Hematopoietic multipotent progenitor cell treated with erythropoietin and hydrocortisone succinate and interleukin-3 and kit ligand, for 17 days (in vitro differentiated cells): ENCODE measurements at regions not wholly inside any gene's neighbourhood (a gene's known extent, or its start where the extent isn't known, plus 50 kb on each side); places are given as distances from the start of the nearest gene placed in this dataset.
"Not testable (repeated sequence)": the region's sequence is repeated elsewhere in the genome, so short reads cannot be mapped to it uniquely, and the experiment has no call there.

Experiments used
- DNase-seq: peaks from one replicate; pipeline ENCODE4 v3.0.0-alpha.2; 2015; ENCODE audit warnings: low spot score

DNA sequence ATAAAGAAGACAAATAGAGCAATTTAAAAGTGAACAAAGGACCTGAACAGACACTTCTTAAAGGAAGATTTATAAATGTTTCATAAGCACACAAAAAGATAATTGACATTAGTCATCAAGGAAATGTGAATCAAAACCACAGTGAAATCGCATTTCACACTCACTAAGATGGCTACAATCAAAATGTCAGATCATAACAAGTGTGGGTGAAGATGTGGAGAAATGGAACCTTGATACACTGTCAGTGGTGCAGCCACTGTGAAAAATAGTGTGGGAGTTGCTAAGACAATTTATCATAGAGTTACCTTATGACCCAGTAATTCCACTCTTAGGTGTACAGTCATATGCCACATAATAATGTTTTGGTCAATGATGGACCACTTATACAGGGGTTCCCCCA, 54.5 kb upstream of the HTR4 start:
- DNase-seq = no peak

DNA sequence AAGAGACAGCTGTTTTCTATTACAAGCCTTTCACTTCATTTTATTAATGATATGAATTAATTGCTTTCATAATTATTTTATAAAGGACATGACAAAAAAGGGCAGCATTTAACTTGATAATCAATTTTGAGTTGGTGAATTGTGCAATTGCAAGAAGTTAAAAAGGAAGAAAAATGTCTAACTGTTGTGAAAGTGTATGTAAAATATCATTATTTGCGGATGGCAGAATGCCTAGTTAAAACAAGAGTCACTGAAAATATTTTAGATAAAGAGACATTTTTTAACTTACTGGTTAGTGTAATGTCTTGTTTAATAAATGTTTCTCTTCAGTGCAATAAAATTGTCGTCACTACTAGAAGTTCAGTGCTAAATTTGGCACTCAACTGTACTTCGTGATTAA, 57.6 kb upstream of the HTR4 start:
- no peak for DNase-seq

DNA sequence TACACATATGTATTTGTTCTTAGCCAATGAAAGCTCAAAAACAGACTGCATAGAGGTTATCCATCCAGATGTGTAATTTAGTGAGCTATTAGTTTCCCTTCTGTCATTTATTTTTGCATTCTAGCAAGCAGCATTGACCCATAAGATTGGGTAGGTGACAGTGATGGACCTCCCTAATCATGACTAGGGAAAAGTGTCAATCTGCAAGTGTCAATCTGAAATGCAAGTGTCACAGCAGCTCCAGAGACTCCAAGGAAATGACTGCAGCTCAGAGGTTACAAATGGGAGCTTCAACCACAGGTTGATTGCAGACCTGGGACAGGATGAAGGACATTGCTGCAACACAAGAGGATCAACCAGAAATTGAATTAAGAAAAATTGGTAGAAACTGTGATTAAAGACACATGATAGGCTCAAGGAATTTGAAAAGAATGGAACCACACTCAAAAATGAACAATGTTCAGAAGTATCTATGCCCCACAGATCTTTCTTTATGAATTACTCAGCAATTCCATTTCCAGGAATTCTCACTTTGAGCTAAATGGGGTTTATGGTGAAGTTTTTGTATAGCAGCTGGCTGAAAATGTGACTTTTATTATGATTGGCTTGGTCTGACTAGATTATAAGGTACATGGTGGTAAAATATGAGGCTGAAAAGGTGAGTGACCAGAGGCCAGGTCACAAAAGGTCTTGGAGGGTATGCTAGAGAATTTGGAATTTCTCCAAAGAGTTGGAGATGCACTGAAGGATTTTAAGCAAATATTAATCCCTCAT, 59.6 kb upstream of the HTR4 start:
- no peak for DNase-seq

DNA sequence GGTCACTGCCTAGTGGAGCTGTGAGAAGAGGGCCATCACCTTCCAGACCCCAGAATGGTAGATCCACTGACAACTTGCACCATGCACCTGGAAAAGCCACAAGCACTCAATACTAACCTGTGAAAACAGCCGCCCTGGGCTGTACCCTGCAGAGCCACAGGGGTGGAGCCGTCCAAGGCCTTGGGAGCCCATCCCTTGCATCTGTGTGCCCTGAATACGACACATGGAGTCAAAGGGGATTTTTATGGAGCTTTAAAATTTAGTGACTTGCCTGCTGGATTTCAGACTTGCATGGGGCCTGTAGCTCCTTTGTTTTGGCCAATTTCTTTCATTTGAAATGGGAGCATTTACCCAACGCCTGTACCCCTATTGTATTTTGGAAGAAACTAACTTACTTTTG, 62.4 kb upstream of the HTR4 start:
- no peak for DNase-seq

DNA sequence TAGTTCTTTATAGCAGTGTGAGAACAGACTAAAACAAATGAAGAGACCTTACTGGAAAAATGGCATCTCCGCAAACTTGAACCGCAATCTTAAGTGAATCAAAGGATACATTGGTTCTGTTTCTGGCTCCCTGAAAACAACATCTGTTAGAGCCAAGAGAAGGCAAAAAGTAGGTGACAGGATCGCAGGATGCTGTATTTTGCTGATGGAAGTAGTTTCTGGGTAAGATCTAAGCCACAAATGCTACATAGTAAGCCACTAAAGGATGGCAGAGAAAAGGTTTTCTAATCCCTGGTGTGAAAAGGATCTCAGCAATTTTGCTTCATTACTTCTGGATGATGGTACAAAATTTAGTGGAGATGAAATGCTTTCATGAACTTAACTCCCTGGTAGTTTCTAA, 63.3 kb upstream of the HTR4 start:
- DNase-seq = no peak

DNA sequence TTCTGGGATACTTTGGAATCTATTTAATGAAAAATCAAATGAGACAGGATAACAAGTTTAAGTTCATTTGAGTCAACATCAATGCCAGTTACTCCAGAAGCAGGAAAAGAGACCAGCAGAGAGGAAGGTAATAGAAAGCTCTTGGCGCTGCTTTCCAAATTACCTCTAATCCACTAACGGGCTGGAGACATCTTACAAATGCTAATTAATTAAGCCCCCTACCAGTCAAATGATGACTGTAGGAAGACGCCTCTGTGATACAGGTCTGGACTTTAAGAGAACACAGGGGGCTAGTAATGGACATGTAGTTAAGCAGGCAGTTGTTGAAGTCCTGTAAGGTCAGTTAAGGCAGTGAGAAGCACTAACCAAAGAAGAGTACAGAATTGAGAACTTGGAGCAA, 65.3 kb upstream of the HTR4 start:
- DNase-seq = no peak

DNA sequence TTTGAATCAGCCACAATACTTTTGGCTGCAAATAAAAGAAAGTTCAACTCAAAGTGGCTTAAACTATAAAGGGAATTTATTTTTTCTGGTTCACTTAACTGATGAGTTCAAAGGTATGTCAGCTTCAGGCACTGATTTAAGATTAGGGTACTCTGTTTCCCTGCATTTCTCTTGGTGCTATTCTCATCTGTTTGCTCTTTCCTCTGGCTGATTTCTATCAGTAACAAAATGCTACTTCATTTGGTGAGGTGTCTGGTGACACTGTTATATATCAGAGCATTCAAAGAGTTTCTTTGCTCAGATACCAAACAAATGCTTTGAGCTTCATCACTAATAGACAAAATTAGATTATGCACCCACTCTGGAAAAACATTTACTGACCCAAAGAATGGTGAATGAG, 65.9 kb upstream of the HTR4 start:
- DNase-seq = no peak

DNA sequence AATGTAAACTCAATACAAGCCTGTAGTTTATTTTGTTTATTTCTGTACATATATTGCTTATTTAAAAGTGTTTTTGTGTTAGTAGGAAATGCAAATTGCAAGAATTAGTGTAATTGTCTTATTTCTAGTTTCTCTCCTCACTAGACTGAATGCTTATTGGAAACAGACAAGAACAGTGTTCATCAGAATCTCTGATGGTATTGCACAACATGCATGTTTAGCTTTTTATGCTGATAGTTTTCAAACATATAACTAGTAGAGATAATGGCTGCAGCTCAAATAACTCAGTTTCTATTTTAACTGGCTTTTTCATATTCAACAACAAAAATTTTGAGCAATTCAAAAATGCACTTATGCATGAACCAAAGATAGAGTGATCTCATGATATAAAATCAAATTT, 68.8 kb upstream of the HTR4 start:
- no peak for DNase-seq

DNA sequence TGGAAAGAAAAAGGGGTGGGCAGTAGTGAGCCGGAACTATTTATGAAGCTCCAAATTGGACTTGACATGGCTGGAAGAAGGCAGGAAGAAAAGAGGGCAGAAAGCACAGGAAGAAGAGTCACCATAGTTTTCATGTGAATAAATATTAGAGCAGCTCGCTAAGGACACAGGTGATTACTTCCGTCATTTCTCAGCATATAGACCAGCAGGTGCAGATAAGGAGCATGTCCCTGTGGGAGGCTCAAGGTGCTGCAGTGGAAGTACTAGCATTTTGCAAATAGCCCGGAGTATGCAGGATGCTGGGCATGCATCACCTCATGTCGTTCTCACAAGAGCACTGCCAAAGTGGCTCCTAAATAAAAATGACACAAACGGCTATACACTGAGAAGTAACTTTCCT, 71.3 kb upstream of the HTR4 start:
- no peak for DNase-seq

DNA sequence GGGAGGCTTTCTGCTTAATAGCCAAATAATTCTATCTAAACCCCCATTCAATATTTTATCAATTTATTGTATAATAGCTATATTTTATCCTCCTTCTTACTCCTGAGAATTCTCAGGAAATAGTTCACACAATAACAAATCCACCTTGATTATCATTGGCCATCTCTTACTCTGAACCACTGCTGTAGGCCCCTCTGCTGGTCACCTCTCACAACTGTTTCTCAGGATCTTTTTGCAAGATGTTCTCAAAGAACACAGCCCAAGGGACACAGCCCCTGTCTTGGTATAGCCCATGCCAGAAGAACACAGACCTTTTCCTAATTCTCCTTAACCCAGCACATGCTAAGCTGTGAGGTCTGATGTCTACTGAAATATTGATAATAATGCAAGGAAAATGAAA, 74.9 kb upstream of the HTR4 start:
- no peak for DNase-seq

DNA sequence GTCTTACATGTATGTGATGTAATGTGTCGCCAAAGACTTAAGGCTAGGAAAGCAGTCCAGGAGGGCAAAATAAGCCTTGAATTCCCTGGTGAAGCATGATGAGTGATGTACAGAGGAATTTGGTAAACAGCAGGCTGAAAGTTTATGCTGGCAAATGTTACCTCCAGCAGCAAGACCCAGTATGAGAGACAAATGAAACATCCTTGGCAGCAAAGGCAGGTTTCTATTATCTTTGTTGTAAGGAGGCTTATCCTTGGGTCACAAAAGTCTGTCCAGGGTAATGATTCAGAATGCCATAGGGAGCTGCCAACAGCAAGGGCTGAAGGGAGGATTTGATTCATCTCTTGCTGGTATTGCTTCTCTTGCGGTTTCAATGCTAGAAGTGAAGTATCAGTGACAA, 75.9 kb upstream of the HTR4 start:
- no peak for DNase-seq

DNA sequence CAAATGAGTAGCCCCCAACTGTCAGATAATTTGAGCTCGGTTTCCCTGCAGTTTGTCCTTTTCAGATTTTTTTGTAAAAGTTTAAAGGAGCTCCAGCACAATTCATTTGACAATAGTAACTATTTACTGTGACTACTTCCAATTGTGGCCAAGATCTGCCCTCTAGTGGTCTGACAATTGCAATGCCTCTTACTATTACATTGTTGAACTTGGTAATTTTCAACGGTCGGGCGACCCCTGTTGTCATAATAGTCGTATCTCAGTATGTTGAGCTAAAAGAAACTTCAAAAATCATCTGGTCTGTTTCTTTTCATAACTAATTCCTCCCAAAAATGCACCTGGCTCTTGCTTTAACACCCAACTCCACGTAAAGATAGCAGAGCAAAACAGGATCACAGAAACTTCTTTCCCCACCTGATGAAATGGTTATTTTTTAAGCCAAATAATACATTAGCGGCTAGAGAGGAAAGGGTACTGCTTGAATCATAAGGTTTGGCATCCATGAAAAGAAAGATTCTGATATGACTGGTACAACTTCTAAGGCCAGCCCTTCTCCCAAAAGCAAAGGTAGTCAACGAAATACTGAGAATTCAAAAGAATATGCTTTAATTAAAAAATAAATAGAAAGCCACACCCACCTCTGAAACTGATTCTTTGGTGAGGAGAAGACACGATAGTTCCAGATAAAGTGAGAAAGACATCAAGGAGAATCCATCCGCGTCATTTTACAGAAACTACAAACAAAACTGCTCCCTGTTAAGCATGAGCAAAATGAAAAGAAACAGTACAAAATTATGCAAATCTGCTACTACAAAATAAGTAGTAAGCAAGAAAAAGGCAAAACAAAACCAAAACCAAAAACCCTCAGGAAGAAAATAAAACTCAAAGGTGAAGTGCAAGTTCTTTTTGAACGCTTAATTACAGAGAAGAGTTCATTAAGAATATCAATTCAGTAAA, 76.9 kb upstream of the HTR4 start:
- peak; percentile 64 for DNase-seq

DNA sequence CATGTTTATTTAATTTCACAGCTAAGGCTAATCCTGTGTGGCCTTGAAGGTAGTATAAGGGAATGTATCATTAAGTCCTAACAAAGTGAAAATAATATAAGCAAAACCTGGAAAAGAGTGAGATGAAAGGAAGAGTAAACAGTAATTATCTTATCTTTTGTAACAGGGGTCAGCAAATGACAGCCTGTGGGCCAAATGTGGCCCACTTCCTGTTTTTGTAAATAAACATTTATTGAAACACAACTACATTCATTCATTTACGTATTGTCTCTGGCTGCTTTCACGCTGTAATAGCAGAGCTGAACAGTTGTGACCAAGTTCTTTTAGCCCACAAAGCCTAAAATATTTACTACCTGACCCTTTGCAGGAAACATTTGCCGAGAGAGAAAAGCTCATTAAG, 78.4 kb upstream of the HTR4 start:
- DNase-seq = no peak

DNA sequence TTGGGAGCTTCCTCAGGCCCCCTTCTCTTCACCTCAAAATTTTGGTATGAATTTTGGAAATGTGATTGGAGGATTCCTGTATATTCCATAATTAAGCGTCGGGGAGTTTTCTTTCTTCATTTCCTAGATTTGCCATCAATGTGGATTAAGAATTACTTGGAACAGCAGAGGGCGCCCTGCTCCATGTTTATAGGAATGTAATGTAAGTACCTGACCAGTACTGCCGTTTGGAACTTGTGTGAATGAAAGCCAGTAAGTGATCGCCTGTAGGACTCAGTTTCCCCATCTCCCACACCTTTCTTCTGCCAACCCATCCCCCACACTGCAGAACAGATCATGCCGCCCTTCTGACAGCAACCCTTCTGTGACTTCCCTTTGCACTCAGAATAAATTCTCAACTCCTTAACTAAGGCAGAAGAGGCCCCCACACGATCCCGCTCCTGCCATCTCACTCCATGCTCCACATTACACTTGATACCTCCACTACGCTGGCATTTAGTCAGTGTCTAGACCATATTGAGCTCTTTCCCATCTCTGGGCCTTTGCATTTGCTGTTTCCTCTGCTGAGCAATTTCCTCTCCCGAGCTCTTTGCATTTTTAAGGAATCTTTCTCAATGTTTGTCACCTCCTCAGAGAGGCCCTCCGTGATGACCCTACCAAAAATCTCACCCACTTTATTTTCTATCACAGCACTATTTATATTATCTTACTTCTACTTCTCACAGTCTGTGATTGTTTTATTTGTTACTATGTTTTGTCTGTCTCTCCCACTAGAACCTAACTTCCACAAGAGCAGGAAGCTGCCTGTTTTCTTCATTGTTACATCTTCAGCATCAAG, 79.5 kb upstream of the HTR4 start:
- DNase-seq = peak; percentile 73

DNA sequence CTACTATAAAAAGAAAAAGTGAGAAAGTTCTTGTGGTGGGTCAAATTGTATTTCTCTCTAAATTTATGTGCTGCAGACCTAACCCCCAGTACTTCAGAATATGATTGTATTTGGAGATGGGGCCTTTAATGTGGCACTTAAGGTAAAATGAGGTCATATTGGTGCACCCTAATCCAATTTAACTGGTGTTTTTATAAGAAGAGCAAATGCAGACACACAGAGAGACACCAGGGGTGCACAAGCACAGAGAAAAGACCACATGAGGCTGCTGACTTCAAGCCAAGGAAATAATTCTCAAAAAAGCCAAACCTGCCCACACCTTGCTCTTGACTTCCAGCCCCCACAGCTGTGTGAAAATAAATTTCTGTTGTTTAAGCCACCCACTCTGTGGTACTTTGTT, 80.2 kb upstream of the HTR4 start:
- DNase-seq = no peak

DNA sequence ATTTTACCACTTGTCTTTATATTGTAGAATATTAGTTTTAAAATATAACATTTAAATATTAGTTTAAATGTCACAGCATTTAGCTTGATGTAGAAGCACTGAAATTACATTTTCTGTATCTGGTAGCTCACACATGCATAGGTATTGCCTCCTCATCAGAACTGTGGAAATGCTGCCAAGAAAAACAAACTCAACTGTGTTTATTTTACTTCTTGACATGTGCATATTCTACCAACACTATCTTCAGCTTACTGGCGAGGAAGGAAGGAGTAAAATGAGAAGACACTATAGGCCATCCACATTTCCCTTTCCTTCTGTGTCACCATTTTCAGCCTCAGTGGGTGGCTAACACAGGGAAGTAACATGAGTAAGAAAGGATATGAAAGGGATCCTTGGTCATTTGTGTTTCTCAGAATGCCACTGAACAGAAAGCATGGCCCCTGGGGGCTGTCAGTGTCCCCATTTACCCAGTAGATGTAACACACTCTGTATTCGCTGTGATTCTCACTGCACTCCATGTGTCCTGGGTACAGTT, 81.0 kb upstream of the HTR4 start:
- no peak for DNase-seq

DNA sequence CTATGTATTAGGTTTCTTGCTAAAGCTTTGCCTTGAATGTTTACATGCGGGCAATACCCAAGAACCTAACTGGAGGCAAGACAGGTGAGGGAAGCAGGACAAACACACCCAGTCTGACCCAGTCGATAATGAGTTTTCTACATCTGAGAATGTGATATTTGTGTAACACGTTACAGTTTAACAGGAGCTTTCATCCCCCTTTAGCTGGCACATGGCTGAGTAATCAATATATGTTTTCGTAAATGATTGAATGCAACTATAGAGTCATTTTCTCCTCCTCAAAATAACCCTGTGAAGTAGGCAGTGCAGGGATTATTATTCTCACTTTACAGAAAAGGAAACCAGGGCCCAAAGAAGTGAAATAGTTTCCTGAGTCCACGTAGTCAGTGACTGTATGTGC, 84.7 kb upstream of the HTR4 start:
- no peak for DNase-seq

DNA sequence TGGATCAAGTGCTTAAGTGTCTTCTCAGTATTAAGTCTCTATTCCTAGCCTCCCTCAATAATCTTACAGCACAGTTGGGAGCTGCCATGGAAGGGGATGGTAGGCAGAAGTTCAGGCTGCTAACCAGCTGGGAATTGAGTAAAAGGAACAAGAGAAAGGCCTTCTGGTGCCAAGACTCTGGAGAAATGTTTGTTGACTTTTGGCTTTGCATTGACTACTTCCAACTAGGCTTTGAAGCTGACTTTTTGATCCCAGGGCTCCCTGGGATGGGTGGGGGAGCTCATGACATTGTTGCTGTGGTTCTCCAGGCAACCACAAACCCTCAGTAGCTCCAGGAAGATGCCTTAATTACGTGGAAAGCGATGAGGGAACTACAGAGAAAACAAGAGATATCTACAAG, 85.2 kb upstream of the HTR4 start:
- DNase-seq = no peak

DNA sequence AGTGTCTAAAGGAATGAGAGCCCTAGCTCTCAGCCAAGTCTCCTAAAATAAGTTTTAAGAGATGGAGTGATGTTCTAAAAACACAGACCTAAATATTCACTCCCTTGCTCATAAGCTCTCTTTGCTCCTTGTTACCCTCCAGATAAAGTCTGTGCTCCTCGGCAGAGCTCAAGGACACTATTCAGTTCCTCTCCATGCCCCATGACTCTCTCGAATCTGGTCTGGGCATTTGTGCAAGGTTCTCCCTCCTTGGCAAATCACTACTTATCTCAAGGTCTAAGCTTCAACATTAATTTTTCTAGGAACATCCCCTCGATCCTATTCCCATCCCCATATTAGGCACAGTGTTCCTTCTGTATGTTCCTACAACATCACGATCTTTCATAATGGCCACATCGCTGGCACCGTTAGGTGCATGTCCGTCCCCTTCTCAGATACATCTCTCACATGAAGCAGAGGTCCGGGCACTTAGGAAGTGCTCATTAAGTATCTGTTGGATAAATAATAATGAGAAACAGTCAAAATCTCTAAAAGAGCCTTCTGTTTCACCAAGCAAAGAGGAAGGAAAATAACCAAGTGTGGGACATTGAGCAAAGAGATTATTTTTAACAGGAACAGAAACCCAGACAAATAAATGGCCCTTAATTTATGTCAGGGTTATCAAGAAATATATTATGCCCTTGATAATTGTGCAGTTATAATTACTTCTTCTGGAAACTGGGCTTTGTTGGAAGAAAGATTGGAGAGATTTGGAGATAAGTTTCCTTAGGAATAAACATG, 85.9 kb upstream of the HTR4 start:
- DNase-seq = no peak

DNA sequence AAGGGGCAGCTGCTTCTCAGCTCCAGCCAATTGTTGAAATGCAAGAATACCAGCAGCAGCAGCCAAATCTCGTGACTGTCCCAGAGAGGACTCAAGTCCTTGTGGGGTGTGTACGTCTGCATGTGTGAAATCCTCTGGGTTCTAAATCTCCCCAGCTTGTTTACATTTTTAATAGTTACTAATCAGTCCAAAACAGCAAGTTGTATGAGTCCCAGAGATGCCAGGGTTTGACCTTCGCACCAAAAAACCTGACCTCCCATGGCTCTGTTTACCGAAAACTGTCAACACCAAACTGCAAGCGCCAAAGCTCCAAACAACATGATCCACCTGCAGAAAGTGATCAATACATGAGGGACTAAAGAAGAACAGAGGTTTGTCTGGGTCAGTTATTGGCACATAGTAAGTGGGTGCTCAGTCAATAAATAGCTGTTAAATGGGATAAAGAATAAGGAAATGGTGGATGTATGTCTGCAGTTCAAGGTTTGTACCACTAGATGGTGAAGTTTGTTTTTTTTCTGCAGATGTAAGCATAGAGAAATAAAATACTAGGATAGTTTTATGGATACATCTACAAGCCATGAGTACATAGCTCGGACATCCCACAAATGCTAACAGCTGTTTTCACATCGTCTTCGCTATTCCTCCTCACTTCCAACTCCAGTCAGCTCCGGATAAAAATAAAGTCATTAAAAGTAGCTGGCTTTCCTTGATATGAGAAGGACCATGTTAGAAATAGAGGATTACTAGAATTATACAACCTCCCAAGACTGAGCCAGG, 85.3 kb upstream of the ADRB2 start:
- peak; percentile 16 for DNase-seq

DNA sequence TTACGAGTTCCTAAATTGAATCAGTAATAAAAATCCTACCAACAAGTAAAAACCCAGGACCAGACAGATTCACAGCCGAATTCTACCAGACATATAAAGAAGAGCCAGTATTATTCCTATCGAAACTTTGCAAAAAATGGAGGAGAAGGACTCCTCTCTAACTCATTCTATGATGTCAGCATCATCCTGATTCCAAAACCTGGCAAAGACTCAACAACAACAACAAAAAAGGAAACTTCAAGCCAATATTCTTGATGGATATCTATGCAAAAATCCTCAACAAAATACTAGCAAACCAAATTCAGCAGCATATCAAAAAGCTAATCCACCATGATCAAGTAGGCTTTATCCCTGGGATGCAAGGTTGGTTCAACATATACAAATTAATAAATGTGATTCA, 84.6 kb upstream of the ADRB2 start:
- not testable (repeated sequence) for DNase-seq
